ENCODE measurements at regions not wholly inside any gene's neighbourhood (a gene's known extent, or its start where the extent isn't known, plus 50 kb on each side); places are given as distances from the start of the nearest gene placed in this dataset.

- Histone ChIP-seq H3K27me3 (replicated peaks; ENCODE audit: insufficient read depth) (no peaks in the 10 kb centered on the region), H3K4me1 (replicated peaks) (no peaks in the 10 kb centered on the region), H3K27ac (no peak overlapping the region), H3K9me3 (no peaks in the 10 kb centered on the region), H3K36me3 (no peaks in the 10 kb centered on the region), H3K4me3 (no peak overlapping the region)
- DNase-seq (ENCODE audit: low spot score), result no peak
- TF ChIP-seq POLR2AphosphoS5 (IDR thresholded peaks at IDR 0.05), result no peak
- no peak for TF ChIP-seq POLR2A (IDR thresholded peaks at IDR 0.05)
- TF ChIP-seq CTCF (IDR thresholded peaks at IDR 0.05), result no peak
- intact Hi-C loops (cut with DNase I), result no loop called here
- 86% methylated on average over 7 of the region's 7 CpGs for WGBS
Measured at GRCh38 chr21:34004013-34004938, 69.1 kb upstream of the MRPS6 start.

- Histone ChIP-seq H3K27me3 (replicated peaks; ENCODE audit: insufficient read depth) (no peaks in the 10 kb centered on the region), H3K9me3 (no peaks in the 10 kb centered on the region), H3K27ac (no peak overlapping the region), H3K36me3 (no peaks in the 10 kb centered on the region), H3K4me3 (no peak overlapping the region), H3K4me1 (replicated peaks) (no peaks in the 10 kb centered on the region)
- DNase-seq (ENCODE audit: low spot score), result no peak
- intact Hi-C loops (cut with DNase I), result no loop called here
- TF ChIP-seq CTCF (IDR thresholded peaks at IDR 0.05) (no peak), POLR2AphosphoS5 (IDR thresholded peaks at IDR 0.05) (no peak), POLR2A (IDR thresholded peaks at IDR 0.05) (no peak)
- 90% methylated on average over 1 of the region's 1 CpG for WGBS
Measured at GRCh38 chr21:34003428-34003827, 70.0 kb upstream of the MRPS6 start.

GRCh38 chr21:34000375-34000774 lies 73.0 kb upstream of the MRPS6 start:
- no peak for DNase-seq (ENCODE audit: low spot score)
- Histone ChIP-seq H3K27ac (no peak overlapping the region), H3K4me3 (no peak overlapping the region), H3K4me1 (replicated peaks) (no peaks in the 10 kb centered on the region), H3K27me3 (replicated peaks; ENCODE audit: insufficient read depth) (no peaks in the 10 kb centered on the region), H3K36me3 (no peaks in the 10 kb centered on the region), H3K9me3 (no peaks in the 10 kb centered on the region)
- intact Hi-C loops (cut with DNase I), result no loop called here
- TF ChIP-seq POLR2AphosphoS5 (IDR thresholded peaks at IDR 0.05) (no peak), POLR2A (IDR thresholded peaks at IDR 0.05) (no peak)
- WGBS, result 98% methylated on average over 4 of the region's 4 CpGs

- Histone ChIP-seq H3K4me3 (no peak overlapping the region), H3K4me1 (replicated peaks) (no peaks in the 10 kb centered on the region), H3K9me3 (no peaks in the 10 kb centered on the region), H3K36me3 (no peaks in the 10 kb centered on the region), H3K27ac (no peak overlapping the region), H3K27me3 (replicated peaks; ENCODE audit: insufficient read depth) (no peaks in the 10 kb centered on the region)
- DNase-seq (ENCODE audit: low spot score), result no peak
- no peak for TF ChIP-seq CTCF (IDR thresholded peaks at IDR 0.05)
- TF ChIP-seq POLR2AphosphoS5 (IDR thresholded peaks at IDR 0.05), result no peak
- no peak for TF ChIP-seq POLR2A (IDR thresholded peaks at IDR 0.05)
- 90% methylated on average over 8 of the region's 8 CpGs for WGBS
- intact Hi-C loops (cut with DNase I), result no loop called here
Measured at GRCh38 chr21:33998809-33999208, 74.6 kb upstream of the MRPS6 start.

- TF ChIP-seq POLR2A (IDR thresholded peaks at IDR 0.05) (no peak), CTCF (IDR thresholded peaks at IDR 0.05) (no peak), POLR2AphosphoS5 (IDR thresholded peaks at IDR 0.05) (no peak)
- Histone ChIP-seq H3K4me1 (replicated peaks) (no peaks in the 10 kb centered on the region), H3K27ac (no peak overlapping the region), H3K27me3 (replicated peaks; ENCODE audit: insufficient read depth) (no peaks in the 10 kb centered on the region), H3K36me3 (no peaks in the 10 kb centered on the region), H3K4me3 (no peak overlapping the region), H3K9me3 (no peaks in the 10 kb centered on the region)
- WGBS, result 54% methylated on average over 1 of the region's 1 CpG
- no peak for DNase-seq (ENCODE audit: low spot score)
- intact Hi-C loops (cut with DNase I), result no loop called here
Measured at GRCh38 chr21:33998402-33998801, 75.0 kb upstream of the MRPS6 start.
